ENCODE measurements at regions not wholly inside any gene's neighbourhood (a gene's known extent, or its start where the extent isn't known, plus 50 kb on each side); places are given as distances from the start of the nearest gene placed in this dataset.

GRCh38 chr3:107430214-107430995 is 53.2 kb downstream of the CCDC54 start:
- TF ChIP-seq CTCF (IDR thresholded peaks at IDR 0.05; ENCODE audit: insufficient read depth, low read length) = no peak
- no peak for TF ChIP-seq REST (IDR thresholded peaks at IDR 0.05; ENCODE audit: insufficient replicate concordance, low read depth)
- TF ChIP-seq POLR2AphosphoS5 (IDR thresholded peaks at IDR 0.05; ENCODE audit: low read depth) = no peak
